Activated T-helper 9 cell treated with anti-CD3 and anti-CD28 coated beads, Interleukin-2, amount 50 U/mL, for 16 hours (primary cell): ENCODE measurements at regions not wholly inside any gene's neighbourhood (a gene's known extent, or its start where the extent isn't known, plus 50 kb on each side); places are given as distances from the start of the nearest gene placed in this dataset.

Experiments used
- DNase-seq: peaks from one replicate; pipeline ENCODE4 v3.0.0-alpha.2; 2020; ENCODE audit warnings: low read depth

GRCh38 chr16:85426806-85427205, 186.3 kb upstream of the GSE1 start:
- no peak for DNase-seq

DNA sequence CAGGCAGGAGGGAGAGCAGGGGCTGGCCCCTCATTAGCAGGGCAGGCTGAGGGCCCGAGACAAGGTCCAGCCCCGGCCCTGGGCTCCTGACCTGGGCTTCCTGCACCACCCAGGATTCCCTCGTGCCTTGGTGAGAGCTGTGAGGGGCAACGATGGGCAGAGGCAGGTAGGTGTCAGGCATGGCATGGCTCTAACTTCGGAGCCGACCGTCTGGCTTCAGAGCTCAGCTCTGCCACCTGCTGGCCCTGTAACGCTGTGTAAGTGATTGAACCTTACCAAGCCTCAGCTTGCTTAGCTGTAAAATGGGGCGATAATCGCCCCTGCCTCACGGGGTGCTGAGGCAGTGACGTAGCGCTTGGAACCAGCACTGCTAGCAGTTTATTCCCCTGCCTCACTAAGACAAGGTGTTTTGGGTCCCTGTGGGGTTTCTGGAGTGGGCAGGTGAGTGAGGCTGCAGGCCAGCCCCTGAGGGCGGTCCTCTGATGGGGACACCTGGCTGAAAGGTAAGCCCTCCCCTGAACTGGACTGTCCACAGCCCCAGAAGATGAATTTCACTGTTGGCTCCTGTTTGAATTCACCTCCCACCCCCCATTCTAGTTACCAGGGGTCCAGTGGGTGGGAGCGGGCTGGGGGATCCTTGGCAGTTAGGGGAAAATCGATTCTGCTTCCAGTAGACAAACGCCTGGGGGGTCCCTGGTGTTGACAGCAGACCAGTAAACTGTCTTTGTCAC, 184.8 kb upstream of the GSE1 start:
- DNase-seq: no peak

DNA sequence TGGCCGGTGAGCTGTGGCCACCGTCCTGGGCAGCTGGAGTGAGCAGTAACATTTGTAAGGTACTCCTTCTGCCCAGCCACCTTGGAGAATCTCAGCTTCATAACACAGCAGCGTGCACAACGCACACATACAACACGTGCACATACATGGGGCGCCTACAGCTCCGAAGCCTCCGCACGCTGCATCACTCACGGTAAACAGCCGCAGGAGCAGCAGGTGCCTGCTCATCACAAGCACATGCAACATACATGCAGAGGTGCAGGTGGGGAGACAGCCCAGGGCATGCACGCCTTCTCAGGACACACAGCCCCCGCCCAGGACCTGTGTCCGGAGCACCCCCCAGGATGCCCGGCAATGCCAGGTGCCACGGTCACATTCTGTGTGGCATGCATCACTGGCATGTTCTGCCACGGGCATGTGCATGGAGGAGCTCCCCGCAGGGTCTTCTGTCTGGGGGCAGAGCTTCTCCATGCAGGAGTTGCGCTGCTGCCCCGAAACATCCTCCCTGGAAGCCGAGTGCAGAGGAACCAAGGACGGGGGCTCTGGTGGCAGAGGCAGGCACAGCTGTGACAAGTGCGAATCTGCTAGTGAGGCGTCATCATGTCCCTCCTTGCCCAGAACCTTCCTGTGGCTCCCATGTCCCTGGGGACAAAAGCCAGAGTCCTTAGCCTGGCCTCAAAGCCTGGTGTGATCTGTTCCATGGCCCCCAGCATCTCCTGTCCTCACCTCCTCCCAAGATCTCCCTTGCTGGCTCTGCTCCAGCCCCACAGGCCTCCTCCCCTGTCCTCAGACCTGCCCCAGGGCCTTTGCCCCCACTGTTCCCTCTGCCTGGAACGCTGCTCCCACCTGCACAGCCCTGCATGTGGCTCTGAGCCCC, 184.0 kb upstream of the GSE1 start:
- DNase-seq: no peak

DNA sequence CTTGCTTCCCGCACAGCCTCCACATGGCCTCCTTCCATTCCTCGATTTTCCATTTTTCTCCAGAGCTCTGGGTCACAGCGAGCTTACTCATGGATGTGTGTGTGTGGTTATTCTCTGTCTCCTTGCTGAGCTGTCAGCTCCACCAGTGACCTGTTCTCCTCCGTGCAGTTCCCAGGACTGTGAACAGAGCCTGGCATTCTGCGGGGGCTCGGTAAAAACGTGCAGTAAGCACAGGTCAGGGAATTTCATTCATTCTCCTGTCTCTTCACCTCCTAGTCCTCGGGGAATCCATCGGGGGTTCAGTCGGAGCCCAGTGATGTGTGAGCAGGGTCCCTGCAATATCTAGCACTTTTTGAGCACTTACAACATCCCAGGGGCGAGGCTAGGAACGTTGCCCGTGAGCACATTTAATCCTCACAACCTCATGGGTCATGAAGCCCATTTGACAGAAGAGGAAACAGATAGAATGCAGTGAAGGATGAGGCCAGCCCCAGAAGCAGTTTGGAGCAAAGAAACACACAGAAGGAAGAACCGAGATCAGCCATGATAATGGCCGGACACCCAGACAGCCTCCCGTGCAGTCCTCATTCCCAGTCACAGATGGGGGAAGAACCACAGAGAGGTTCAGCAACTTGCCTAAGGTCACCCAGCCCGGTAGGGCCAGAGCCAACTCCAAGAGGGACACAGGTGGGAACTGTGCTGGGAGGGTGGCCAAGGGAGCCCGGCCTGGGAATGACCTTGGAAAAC, 183.2 kb upstream of the GSE1 start:
- DNase-seq: no peak

DNA sequence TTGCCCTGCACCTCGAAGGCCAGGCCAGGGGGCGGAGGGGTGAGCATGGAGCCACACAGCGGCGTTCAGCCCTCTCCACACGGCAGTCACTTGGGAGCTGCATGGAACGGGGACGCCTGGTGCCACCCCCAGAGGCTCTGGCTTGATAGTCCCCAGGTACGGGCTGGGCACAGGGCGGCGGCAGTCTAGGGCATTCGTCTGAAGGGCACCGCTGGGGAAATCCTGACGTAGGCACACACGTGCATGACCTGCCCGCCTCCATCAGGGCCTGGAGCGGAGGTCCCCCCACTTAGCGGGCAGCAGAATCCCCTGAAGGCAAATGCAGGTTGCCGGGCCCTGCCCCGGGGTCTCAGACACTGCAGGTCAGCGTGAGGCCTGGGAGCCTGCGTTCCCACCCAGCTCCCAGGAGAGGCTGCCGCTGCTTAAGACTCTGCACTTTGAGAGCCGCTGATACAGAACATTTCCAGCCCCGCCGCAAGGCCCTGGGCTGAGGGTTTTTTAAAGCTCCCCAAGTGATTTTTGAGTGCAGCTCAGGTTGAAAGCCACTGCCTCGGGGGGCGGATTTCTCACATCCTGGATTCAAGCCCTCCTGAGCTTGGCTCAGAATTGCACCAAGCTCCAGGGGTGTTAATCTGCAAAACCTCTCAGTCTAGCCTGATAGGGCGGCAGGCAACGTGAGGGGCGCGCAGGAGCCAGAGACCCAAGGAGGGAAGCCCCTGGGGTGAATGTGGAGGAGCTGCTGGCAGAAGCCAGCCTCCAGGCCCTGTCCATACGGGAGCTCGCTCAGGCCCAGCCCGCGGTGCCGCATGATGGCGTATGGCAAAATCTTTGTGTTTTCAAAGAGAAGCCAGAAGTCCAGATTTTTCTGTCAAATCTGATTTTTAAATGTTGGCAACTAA, 182.3 kb upstream of the GSE1 start:
- DNase-seq: no peak

GRCh38 chr16:85431431-85432124, 181.5 kb upstream of the GSE1 start:
- DNase-seq: no peak

DNA sequence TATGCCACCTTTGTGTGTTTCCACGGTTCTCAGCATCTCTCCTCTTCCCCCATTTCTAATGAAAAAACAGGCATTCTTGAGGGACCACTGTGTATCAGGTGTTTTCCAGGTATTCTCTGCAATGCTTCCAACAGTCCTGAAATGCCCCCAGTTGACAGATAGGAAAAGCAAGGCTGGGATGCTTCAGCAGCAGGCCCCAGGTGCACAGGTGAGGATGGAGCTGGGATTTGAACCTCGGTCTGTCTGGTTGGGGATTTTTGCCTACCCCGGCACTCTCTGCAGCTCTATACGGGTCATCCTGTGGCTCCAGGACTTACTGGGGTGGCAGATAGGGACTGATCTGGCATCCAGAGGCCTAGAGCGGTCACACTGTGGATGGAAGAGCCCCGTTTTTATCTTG, 180.5 kb upstream of the GSE1 start:
- no peak for DNase-seq

DNA sequence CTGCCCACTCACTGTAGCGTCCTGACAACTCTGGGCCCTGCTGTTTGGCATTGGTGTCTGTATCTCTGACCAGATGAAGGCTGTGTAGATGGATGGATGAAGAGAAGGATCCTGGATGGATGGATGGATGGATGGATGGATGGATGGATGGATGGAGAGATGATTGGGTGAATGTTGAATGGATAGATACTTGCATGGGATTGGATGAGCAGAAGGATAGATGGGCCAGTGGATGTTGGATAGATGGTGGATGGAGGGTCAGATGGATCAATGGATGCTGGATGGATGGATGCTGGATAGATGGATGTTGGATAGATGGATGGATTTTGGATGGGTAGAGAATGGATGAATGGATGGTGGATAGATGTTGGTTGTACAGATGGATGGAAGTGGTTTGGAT, 179.6 kb upstream of the GSE1 start:
- no peak for DNase-seq

- DNase-seq: no peak
These were observed 177.8 kb upstream of the GSE1 start for GRCh38 chr16:85435286-85435685.

DNA sequence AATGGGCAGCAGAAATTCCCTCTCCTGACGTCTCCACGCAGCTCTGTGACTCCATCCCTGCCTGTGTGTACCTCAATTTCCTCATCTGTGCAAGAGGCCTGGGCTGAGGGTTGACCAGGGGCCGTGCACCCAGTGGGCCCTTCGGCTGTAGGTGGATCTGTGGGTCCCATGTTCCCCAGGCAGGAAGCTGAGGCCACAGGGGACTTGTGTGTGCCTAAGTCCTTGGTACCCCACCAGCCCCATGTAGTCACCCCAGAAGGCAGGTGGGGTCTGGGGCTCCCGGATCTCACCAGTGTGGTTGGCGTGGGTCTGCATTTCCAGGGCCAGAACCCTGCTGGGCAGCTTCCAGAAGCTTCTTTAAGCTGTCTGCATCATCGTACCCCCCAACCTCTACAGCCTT, 177.4 kb upstream of the GSE1 start:
- DNase-seq: no peak

- DNase-seq: no peak
These were observed 176.9 kb upstream of the GSE1 start for GRCh38 chr16:85436207-85436606.

GRCh38 chr16:85436636-85437165, 176.4 kb upstream of the GSE1 start:
- no peak for DNase-seq

GRCh38 chr16:85437166-85438052, 175.7 kb upstream of the GSE1 start:
- DNase-seq: no peak

- DNase-seq: no peak
These were observed 174.0 kb upstream of the GSE1 start for GRCh38 chr16:85438981-85439685.

GRCh38 chr16:85440744-85441143, 172.4 kb upstream of the GSE1 start:
- DNase-seq: no peak

DNA sequence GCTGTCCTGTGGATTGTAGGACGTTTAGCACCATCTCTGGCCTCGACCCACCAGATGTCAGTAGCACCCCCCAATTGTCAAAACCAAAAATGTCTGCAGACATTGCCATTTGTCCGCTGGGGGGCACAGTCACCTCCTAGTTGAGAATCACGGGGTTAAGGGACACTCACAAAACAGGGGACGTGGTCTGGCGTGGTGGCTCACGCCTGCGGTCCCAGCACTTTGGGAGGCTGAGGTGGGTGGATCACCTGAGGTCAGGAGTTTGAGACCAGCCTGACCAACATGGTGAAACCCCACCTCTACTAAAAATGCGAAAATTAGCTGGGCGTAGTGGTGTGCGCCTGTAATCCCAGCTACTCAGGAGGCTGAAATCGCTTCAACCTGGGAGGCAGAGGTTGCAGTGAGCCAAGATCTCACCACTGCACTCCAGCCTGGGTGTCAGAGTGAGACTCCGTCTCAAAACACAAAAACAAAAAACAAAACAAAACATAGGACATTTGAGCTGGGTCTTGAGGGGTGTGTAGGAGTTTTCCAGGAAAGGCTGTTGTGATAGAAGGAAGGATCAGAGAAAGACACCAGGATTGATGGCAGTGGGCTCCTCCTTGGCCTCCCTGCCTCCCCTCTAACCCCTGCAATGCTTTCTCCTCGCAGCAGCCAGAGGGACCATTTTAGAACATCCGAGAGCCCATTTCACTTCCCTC, 171.8 kb upstream of the GSE1 start:
- no peak for DNase-seq

- DNase-seq: no peak
These were observed 171.0 kb upstream of the GSE1 start for GRCh38 chr16:85441890-85442670.

- no peak for DNase-seq
These were observed 170.0 kb upstream of the GSE1 start for GRCh38 chr16:85443116-85443515.
